ENCODE measurements at regions not wholly inside any gene's neighbourhood (a gene's known extent, or its start where the extent isn't known, plus 50 kb on each side); places are given as distances from the start of the nearest gene placed in this dataset.

GRCh38 chr2:19682493-19682892 is 219.3 kb downstream of the TTC32 start:
- DNase-seq (ENCODE audit: low spot score) = no peak

DNA sequence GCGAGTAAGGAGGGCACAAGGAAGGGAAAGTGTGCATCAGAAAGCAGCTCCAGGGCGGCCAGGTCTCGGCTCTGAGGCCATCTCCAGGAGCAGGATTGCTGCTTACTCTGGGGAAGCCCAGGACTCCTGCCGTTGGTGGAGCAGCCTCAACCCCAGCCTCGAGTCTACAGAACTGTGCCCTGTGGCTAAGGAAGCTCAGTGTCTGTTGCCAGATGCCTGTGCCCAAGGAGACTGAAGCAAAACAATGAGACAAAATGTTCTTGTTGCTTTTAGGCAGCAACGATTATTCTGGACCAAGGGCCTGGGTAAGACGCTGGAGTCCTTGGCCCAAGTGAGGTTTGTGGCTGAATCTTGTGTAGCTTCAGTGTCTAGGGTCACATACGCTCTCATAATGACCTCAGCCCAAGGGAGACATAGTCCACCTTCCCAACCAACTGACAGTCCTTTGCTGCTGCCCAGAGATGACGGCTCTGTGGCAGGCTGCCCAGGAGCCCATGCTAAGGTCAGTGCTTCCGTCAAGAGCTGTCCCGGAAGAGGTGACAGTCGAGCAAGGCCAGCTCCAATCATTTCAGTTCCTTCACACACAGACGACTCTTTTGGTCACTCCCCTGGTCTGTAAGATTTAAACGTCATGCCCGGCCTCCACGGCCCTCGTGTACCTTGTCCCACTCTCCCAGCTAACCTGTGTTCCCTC is 223.8 kb downstream of the TTC32 start:
- DNase-seq (ENCODE audit: low spot score) = no peak

GRCh38 chr2:19677215-19677777 is 224.5 kb downstream of the TTC32 start:
- no peak for DNase-seq (ENCODE audit: low spot score)

DNA sequence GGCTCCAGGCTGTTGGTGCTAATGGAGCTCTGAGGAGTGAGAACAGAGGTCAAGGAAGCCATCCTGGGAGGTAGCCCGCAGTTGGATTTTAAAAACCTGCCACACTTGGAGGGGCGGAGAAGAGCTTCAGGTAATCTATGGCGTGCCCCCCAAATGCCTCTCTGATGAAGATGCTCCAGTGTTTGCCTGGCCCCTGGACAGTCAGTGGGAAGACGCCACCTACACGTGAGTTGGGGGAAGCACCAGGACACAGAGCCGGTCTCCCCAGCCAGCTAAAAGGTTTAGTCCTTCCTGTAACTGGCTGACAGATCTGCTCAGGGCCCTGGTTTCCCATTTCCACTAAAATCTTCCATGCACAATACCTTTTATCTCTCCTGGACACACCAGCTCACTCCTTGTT is 225.0 kb downstream of the TTC32 start:
- DNase-seq (ENCODE audit: low spot score) = no peak

GRCh38 chr2:19675856-19676460 is 225.8 kb downstream of the TTC32 start:
- DNase-seq (ENCODE audit: low spot score) = peak; percentile 52

DNA sequence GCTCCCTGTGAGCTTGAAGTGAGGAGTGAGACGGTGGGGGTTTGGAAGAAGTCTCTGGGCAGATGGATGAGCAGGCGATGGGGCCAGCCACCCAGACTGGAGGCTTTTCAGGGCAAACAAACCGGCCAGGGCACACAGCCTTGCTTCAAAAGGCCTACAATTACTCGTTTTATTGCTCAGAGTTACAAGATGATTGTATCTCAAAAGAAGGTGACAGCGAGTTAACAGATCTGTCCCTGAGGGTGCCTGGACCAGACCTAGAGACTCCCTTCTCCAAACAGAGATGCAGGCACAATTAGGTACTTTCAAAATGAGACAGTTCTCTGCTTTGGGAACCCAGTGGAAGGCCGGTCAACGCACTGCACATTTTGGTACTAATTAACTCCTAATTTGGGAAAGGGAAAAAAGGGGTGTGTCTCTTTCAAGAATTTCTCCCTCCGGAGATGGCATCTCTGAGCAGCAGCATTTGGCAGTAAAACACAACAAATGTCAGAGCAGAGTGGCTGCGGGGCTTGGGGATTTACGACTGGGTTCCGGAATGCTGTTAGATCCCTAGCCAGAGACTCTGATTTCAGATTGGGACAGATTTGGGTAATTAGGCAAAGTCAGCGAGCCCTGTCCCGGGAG is 226.7 kb downstream of the TTC32 start:
- DNase-seq (ENCODE audit: low spot score) = peak; percentile 15

DNA sequence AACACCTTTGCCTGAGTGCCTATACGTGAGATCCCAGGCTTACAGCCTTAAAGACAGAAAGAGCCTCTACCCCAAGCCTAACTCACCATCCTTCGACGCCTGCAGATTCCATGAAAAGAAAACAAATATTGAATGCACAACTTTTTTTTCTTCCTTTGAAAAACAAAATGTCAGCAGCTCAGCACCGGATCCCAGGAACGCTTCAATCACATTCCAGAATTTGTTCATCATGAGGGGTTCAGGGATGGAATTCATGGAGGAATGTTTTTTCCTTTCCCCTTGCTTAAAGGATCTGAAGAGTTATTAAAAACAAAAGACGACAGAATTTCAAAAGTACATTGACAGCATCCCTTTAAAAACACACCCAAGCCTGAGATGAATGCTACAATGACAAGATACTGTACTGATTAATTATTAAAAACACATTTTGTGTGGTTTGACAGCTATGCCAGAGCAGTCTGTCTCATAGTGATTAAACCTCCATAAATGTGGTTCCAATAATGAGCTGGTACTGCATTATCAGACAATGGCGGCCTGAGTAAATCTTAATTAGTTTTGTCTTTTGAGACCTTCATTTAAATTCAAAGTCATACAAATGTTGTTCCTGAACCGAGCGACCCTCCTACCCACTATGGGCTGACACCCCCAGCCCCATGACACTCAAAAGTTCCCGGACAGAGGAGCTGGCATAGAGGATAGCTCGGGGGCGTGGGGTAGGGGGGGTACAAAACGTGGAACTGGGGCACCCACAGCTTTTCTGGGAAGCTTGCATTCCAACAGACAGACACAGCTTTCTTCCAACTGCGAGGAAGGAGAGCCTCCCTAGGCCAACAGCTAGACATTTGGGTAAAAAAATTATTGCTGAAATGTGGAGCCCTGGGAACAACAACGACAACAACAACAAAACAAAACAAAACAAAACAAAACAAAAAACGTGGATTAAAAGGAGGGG is 227.5 kb downstream of the TTC32 start:
- no peak for DNase-seq (ENCODE audit: low spot score)

- DNase-seq (ENCODE audit: low spot score) = peak; percentile 27
Observed at GRCh38 chr2:19673213-19673791, 228.5 kb downstream of the TTC32 start.

DNA sequence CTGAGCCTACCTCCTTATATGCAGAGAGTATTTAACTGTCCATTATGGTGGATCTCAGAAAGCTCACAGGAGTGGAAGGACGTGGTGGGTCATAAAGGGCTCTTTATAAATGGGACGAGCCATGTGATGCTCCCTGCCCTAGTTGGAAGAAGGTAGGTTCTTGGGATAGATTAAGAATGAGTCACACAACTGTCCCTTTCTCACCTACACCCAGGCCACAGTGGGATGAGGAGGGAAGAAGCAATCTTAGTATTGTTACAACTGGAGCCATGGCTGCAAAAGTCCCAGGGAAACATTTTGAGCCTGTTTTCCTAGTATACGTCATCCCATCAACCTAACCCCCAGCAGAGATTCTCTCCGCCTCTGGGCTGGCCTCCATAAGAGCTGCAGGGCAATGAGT is 229.9 kb downstream of the TTC32 start:
- peak; percentile 20 for DNase-seq (ENCODE audit: low spot score)

DNA sequence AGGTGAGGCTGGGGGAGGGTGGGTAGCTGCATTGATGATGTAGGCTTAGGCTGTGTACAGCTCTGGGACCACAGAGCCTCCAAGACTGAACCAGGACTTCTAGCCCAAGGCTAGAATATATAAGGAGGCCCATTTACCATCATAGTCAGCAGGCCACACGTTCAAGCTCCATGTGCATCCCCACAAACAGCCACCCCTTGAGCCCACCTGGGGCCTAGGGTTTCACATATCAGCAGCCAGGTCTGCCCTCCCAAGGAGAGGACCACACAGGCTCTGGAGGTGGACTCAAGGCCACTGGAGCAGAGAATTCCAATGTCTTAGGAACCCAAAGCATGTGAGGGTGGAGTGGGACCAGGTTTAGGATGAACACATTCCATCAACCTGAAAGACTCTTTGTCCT is 230.5 kb downstream of the TTC32 start:
- no peak for DNase-seq (ENCODE audit: low spot score)

GRCh38 chr2:19670303-19670702 is 231.5 kb downstream of the TTC32 start:
- no peak for DNase-seq (ENCODE audit: low spot score)

- no peak for DNase-seq (ENCODE audit: low spot score)
Observed at GRCh38 chr2:19669559-19669958, 232.2 kb downstream of the TTC32 start.

- no peak for DNase-seq (ENCODE audit: low spot score)
Observed at GRCh38 chr2:19669126-19669525, 232.7 kb downstream of the TTC32 start.

GRCh38 chr2:19667536-19667949 is 234.2 kb downstream of the TTC32 start:
- peak; percentile 22 for DNase-seq (ENCODE audit: low spot score)

GRCh38 chr2:19667085-19667484 is 234.7 kb downstream of the TTC32 start:
- peak; percentile 55 for DNase-seq (ENCODE audit: low spot score)

- peak; percentile 42 for DNase-seq (ENCODE audit: low spot score)
Observed at GRCh38 chr2:19664646-19665045, 237.1 kb downstream of the TTC32 start.

GRCh38 chr2:19659024-19659792 is 242.6 kb downstream of the TTC32 start:
- DNase-seq (ENCODE audit: low spot score) = no peak

DNA sequence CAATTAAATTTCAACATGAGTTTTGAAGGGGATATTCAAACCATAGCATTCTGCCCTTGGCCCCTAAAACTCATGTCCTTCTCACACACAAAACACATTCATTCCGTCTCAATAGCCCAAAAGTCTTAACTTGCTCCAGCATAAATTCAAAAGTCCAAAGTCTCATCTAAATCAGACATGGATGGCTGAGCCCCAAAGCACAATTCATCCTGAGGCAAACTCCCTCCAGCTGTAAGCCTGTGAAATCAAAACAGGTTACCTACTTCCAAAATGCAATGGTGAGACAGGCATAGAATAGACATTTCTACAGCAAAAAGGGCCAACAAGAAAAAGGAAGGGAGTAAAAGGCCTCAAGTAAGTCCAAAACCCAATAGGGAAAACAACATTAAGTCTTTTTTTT is 245.8 kb downstream of the TTC32 start:
- no peak for DNase-seq (ENCODE audit: low spot score)

DNA sequence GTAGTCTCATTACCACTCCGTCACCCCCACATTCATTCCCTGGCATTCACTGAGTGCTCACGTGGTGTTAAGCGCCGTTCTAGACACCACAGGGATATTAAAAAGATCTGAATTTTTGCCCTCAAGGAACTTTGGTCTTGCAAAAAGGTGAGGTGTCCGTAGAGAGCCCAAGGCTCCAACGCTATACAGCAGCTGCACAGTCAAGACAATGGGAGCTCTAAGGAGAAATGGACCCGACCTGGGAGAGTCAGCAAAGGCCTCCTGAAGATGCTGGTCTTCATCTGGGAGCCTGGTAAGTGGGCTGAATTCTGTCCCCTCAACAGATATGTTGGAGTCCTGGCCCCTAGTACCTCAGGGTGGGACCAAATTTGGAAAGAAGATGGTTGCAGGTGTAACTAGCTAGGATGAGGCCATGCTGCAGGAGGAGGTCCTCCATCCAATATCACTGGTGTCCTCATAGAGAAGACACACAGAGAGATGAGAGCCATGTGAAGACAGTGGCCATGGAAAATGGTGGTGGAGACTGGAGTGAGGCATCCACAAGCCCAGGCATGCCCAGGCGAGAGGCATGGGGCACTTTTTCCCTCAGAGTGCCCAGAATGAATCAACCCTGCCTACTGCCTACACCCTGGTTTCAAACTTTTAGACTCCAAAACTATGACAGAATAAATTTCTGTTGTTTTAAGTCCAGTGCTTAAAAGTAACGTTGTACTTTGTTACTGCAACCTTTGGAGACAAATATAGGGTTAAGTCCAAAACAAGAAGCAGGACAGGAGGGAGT is 247.3 kb downstream of the TTC32 start:
- DNase-seq (ENCODE audit: low spot score) = no peak

- no peak for DNase-seq (ENCODE audit: low spot score)
Observed at GRCh38 chr2:19653509-19653908, 248.3 kb downstream of the TTC32 start.
